ENCODE measurements at regions not wholly inside any gene's neighbourhood (a gene's known extent, or its start where the extent isn't known, plus 50 kb on each side); places are given as distances from the start of the nearest gene placed in this dataset.

DNA sequence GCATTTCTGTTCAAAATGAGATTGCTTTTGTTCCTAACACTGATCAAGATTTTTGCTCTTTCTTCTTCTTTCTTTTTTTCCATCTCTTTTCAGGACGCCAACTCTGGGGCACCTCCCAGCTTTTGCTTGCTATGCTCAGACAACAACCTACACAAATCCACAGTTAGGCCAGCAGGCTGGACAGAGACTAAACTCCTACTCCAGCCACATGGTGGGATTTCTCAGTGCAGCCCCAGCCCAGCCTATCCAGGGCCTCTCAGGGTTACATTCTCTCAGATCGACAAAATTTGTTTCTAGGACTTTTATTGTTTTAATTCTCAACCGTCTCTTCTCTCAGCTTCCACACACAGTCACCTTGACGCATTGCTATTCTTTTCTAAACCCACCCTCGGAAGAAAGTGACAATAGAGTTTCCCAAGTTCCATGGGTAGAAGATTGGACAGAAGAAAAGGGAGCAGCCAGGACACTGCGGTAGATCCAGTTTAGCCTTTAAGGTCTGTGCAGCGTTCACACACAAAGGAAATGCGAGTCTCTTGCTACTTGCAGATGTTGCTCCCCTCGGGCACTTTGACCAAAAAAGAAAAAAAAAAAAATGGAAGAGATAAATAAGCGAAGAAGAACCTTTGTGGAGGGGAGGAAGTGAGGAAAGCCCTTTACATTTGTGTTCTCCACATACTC lies 588.6 kb upstream of the GRAMD2B start:
- TF ChIP-seq, protein P1, sequence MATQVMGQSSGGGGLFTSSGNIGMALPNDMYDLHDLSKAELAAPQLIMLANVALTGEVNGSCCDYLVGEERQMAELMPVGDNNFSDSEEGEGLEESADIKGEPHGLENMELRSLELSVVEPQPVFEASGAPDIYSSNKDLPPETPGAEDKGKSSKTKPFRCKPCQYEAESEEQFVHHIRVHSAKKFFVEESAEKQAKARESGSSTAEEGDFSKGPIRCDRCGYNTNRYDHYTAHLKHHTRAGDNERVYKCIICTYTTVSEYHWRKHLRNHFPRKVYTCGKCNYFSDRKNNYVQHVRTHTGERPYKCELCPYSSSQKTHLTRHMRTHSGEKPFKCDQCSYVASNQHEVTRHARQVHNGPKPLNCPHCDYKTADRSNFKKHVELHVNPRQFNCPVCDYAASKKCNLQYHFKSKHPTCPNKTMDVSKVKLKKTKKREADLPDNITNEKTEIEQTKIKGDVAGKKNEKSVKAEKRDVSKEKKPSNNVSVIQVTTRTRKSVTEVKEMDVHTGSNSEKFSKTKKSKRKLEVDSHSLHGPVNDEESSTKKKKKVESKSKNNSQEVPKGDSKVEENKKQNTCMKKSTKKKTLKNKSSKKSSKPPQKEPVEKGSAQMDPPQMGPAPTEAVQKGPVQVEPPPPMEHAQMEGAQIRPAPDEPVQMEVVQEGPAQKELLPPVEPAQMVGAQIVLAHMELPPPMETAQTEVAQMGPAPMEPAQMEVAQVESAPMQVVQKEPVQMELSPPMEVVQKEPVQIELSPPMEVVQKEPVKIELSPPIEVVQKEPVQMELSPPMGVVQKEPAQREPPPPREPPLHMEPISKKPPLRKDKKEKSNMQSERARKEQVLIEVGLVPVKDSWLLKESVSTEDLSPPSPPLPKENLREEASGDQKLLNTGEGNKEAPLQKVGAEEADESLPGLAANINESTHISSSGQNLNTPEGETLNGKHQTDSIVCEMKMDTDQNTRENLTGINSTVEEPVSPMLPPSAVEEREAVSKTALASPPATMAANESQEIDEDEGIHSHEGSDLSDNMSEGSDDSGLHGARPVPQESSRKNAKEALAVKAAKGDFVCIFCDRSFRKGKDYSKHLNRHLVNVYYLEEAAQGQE (IDR thresholded peaks at IDR 0.05; ENCODE audit: low read depth) = no peak
- no peak for TF ChIP-seq RAD21 (IDR thresholded peaks at IDR 0.05; ENCODE audit: low read depth)
- TF ChIP-seq, protein P2, sequence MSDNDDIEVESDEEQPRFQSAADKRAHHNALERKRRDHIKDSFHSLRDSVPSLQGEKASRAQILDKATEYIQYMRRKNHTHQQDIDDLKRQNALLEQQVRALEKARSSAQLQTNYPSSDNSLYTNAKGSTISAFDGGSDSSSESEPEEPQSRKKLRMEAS (IDR thresholded peaks at IDR 0.05) = no peak
- no peak for TF ChIP-seq CREB1 (IDR thresholded peaks at IDR 0.05; ENCODE audit: low read depth)
- no peak for TF ChIP-seq ZBTB7A (IDR thresholded peaks at IDR 0.05; ENCODE audit: low read depth)
- no peak for TF ChIP-seq FOXM1 (IDR thresholded peaks at IDR 0.05; ENCODE audit: borderline replicate concordance, low read depth)
- TF ChIP-seq NFIC (IDR thresholded peaks at IDR 0.05) = no peak
- TF ChIP-seq TAF1 (IDR thresholded peaks at IDR 0.05; ENCODE audit: low read depth) = no peak
- no peak for TF ChIP-seq CEBPB (IDR thresholded peaks at IDR 0.05)
- no peak for TF ChIP-seq YY1 (IDR thresholded peaks at IDR 0.05; ENCODE audit: low read depth)
- TF ChIP-seq, protein P3, sequence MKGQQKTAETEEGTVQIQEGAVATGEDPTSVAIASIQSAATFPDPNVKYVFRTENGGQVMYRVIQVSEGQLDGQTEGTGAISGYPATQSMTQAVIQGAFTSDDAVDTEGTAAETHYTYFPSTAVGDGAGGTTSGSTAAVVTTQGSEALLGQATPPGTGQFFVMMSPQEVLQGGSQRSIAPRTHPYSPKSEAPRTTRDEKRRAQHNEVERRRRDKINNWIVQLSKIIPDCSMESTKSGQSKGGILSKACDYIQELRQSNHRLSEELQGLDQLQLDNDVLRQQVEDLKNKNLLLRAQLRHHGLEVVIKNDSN (IDR thresholded peaks at IDR 0.05) = no peak
- no peak for TF ChIP-seq EP300 (IDR thresholded peaks at IDR 0.05; ENCODE audit: borderline replicate concordance)
